Lung (tissue), 11 donors: ENCODE measurements at regions not wholly inside any gene's neighbourhood (a gene's known extent, or its start where the extent isn't known, plus 50 kb on each side); places are given as distances from the start of the nearest gene placed in this dataset.

ENCODE experiments used
- ATAC-seq: fragments of 200-7000 bp; cut with Tn5 transposase; one replicate; pipeline ENCODE4 v1.9.1; 2020; ENCODE audit warnings: moderate number of reproducible peaks; ENCODE audit not compliant: insufficient read depth, low FRiP score
- DNase-seq, 3 donors: peaks; one replicate each; pipeline ENCODE4 v3.0.0-alpha.2; 2013 to 2017
- H3K27ac ChIP-seq, 2 donors: one replicate each; pipeline ENCODE4 v1.5.1; 2013; ENCODE audit warnings: mild to moderate bottlenecking in 2 of 2, moderate library complexity in 2 of 2, control low read depth in 1 of 2, inconsistent platforms in 1 of 2, low read depth in 1 of 2, low read length in 1 of 2
- H3K27me3 ChIP-seq, 3 donors: one replicate each; pipeline ENCODE4 v1.5.1; 2013; ENCODE audit warnings: low read length in 2 of 3; ENCODE audit not compliant: control insufficient read depth in 3 of 3, insufficient read depth in 3 of 3
- H3K36me3 ChIP-seq, 4 donors: one replicate each; pipeline ENCODE4 v1.5.1; 2013; ENCODE audit warnings: low read length in 4 of 4, mild to moderate bottlenecking in 1 of 4, moderate library complexity in 1 of 4; ENCODE audit not compliant: control insufficient read depth in 4 of 4, insufficient read depth in 4 of 4
- H3K4me1 ChIP-seq, 5 donors: one replicate each; pipeline ENCODE4 v1.5.1; 2013; ENCODE audit warnings: low read length in 5 of 5, mild to moderate bottlenecking in 2 of 5, moderate library complexity in 1 of 5; ENCODE audit not compliant: control insufficient read depth in 5 of 5, insufficient read depth in 5 of 5
- H3K4me3 ChIP-seq: one replicate; pipeline ENCODE4 v1.5.1; 2013; ENCODE audit warnings: mild to moderate bottlenecking, control low read depth, moderate library complexity
- H3K9ac ChIP-seq, 2 donors: one replicate each; pipeline ENCODE4 v1.5.1; 2013; ENCODE audit warnings: low read length in 2 of 2, control low read depth in 1 of 2; ENCODE audit not compliant: insufficient read depth in 1 of 2
- H3K9me3 ChIP-seq, 4 donors: one replicate each; pipeline ENCODE4 v1.5.1; 2013; ENCODE audit warnings: low read length in 3 of 4, mild to moderate bottlenecking in 1 of 4, moderate library complexity in 1 of 4; ENCODE audit not compliant: control insufficient read depth in 4 of 4, insufficient read depth in 3 of 4
- WGBS, 2 donors: extraction: QIAGEN DNeasy Blood & Tissue Kit; methylation state at CpG; one replicate each; pipeline ENCODE4 v1.1.7; 2013; 5-methylcytosine and 5-hydroxymethylcytosine counted together
- TF ChIP-seq, protein P1 (sequence below): IDR thresholded peaks from 2 replicates; pipeline ENCODE4 v1.5.1; 2012; ENCODE audit warnings: mild to moderate bottlenecking; ENCODE audit errors: control extremely low read depth, extremely low read depth
- donor health status: control.
- donor health status: control.
- donor health status: Bipolar disorder and iron deficiency.
- donor health status: healthy.
- donor health status: DM: yes; HTN: yes; CAD: no.

DNA sequence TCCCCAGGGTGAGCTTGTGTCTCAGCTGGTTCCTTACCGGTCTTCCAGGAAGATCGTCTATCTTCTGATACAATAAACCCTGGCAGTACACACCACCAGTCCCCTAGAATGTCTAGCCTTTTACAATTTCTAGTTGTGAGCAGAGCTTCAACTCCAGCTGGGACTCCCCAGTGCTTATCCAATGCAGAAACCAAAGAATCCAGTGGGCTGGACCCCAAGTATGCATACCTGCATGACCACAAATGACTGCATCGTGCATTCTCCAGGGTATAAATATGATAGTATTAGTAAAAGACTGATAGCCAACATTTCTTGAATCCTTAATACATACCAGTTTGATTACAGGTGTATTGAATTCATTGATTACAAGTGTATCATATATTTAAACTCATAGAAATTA, 176.0 kb downstream of the SATB1 start:
- DNase-seq, result no peak
- no peaks in the 10 kb centered on the region for H3K9me3 ChIP-seq
- no peaks in the 10 kb centered on the region for H3K27me3 ChIP-seq
- no peak overlapping the region for H3K9ac ChIP-seq
- H3K4me3 ChIP-seq, result no peak overlapping the region
- peaks cover 0 to 4% (median 0%) of the 10 kb centered on the region in 5 donors for H3K4me1 ChIP-seq
- no peak overlapping the region for H3K27ac ChIP-seq
- no peak for ATAC-seq
- H3K36me3 ChIP-seq, result no peaks in the 10 kb centered on the region
- 89 to 93% methylated on average over 3 of the region's 3 CpGs for WGBS, 2 donors
- TF ChIP-seq, protein P1, sequence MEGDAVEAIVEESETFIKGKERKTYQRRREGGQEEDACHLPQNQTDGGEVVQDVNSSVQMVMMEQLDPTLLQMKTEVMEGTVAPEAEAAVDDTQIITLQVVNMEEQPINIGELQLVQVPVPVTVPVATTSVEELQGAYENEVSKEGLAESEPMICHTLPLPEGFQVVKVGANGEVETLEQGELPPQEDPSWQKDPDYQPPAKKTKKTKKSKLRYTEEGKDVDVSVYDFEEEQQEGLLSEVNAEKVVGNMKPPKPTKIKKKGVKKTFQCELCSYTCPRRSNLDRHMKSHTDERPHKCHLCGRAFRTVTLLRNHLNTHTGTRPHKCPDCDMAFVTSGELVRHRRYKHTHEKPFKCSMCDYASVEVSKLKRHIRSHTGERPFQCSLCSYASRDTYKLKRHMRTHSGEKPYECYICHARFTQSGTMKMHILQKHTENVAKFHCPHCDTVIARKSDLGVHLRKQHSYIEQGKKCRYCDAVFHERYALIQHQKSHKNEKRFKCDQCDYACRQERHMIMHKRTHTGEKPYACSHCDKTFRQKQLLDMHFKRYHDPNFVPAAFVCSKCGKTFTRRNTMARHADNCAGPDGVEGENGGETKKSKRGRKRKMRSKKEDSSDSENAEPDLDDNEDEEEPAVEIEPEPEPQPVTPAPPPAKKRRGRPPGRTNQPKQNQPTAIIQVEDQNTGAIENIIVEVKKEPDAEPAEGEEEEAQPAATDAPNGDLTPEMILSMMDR, result no peak

GRCh38 chr3:18247776-18248310, 177.3 kb downstream of the SATB1 start:
- TF ChIP-seq, protein P1, result no peak
- DNase-seq (no peak), ATAC-seq (no peak)
- Histone ChIP-seq H3K4me3 (no peak overlapping the region), H3K27me3 (no peaks in the 10 kb centered on the region), H3K9me3 (no peaks in the 10 kb centered on the region), H3K36me3 (no peaks in the 10 kb centered on the region), H3K4me1 (peaks cover 0 to 4% (median 0%) of the 10 kb centered on the region in 5 donors), H3K27ac (no peak overlapping the region), H3K9ac (no peak overlapping the region)
- 65 to 75% methylated on average over 2 of the region's 2 CpGs for WGBS, 2 donors

- Histone ChIP-seq H3K4me3 (no peak overlapping the region), H3K9ac (no peak overlapping the region), H3K27ac (no peak overlapping the region), H3K36me3 (no peaks in the 10 kb centered on the region), H3K27me3 (no peaks in the 10 kb centered on the region), H3K9me3 (no peaks in the 10 kb centered on the region), H3K4me1 (no peaks in the 10 kb centered on the region)
- DNase-seq (no peak), ATAC-seq (no peak)
- TF ChIP-seq, protein P1, result no peak
These were observed 177.9 kb downstream of the SATB1 start for GRCh38 chr3:18247139-18247695.
